HG02852 (cell line): ENCODE measurements at regions not wholly inside any gene's neighbourhood (a gene's known extent, or its start where the extent isn't known, plus 50 kb on each side); places are given as distances from the start of the nearest gene placed in this dataset.
A peak's percentile ranks its signal among the peaks of the same experiment; 100 is the strongest.

Experiments
- ATAC-seq: cut with Tn5 transposase; IDR thresholded peaks from one replicate; pipeline ENCODE4 v1.9.1; 2021; ENCODE audit warnings: mild to moderate bottlenecking, moderate library complexity; ENCODE audit not compliant: unreplicated experiment

- no peak for ATAC-seq
Observed at GRCh38 chr4:156251373-156252065, 297.9 kb upstream of the CTSO start.

GRCh38 chr4:156248917-156249316 lies 295.3 kb upstream of the CTSO start:
- no peak for ATAC-seq

GRCh38 chr4:156247470-156247869 lies 293.8 kb upstream of the CTSO start:
- ATAC-seq = no peak

- no peak for ATAC-seq
Observed at GRCh38 chr4:156243015-156243414, 289.3 kb upstream of the CTSO start.

- ATAC-seq = no peak
Observed at GRCh38 chr4:156242390-156242789, 288.7 kb upstream of the CTSO start.

- no peak for ATAC-seq
Observed at GRCh38 chr4:156241896-156242295, 288.2 kb upstream of the CTSO start.

GRCh38 chr4:156238171-156238570 lies 284.5 kb upstream of the CTSO start:
- ATAC-seq = no peak

- ATAC-seq = no peak
Observed at GRCh38 chr4:156237231-156237630, 283.6 kb upstream of the CTSO start.

GRCh38 chr4:156230176-156230575 lies 276.5 kb upstream of the CTSO start:
- ATAC-seq = no peak

- ATAC-seq = no peak
Observed at GRCh38 chr4:156228676-156229075, 275.0 kb upstream of the CTSO start.

- ATAC-seq = no peak
Observed at GRCh38 chr4:156227321-156227720, 273.7 kb upstream of the CTSO start.

- ATAC-seq = no peak
Observed at GRCh38 chr4:156223985-156224384, 270.3 kb upstream of the CTSO start.

GRCh38 chr4:156217236-156217635 lies 263.6 kb upstream of the CTSO start:
- ATAC-seq = no peak

- peak; percentile 91 for ATAC-seq
Observed at GRCh38 chr4:156201050-156201449, 247.4 kb upstream of the CTSO start.

GRCh38 chr4:156198511-156198910 lies 244.8 kb upstream of the CTSO start:
- ATAC-seq = no peak

- ATAC-seq = no peak
Observed at GRCh38 chr4:156197216-156197615, 243.6 kb upstream of the CTSO start.

- no peak for ATAC-seq
Observed at GRCh38 chr4:156196722-156197121, 243.1 kb upstream of the CTSO start.

- ATAC-seq = peak; percentile 97
Observed at GRCh38 chr4:156195914-156196313, 242.2 kb upstream of the CTSO start.

GRCh38 chr4:156194896-156195295 lies 241.2 kb upstream of the CTSO start:
- no peak for ATAC-seq

- ATAC-seq = no peak
Observed at GRCh38 chr4:156193800-156194199, 240.1 kb upstream of the CTSO start.

GRCh38 chr4:156193106-156193505 lies 239.4 kb upstream of the CTSO start:
- ATAC-seq = no peak

- ATAC-seq = no peak
Observed at GRCh38 chr4:156192033-156192432, 238.4 kb upstream of the CTSO start.
